Fibroblast of pulmonary artery (primary cell): ENCODE measurements at regions not wholly inside any gene's neighbourhood (a gene's known extent, or its start where the extent isn't known, plus 50 kb on each side); places are given as distances from the start of the nearest gene placed in this dataset.
"Not testable (repeated sequence)": the region's sequence is repeated elsewhere in the genome, so short reads cannot be mapped to it uniquely, and the experiment has no call there.

Experiments
- DNase-seq: peaks from one replicate; pipeline ENCODE4 v3.0.0-alpha.2; 2010; ENCODE audit warnings: low read depth
- H3K4me3 ChIP-seq: replicated peaks from 2 replicates; pipeline ENCODE4 v1.5.1; 2011; ENCODE audit warnings: low read depth, mild to moderate bottlenecking, control low read depth, low read length, moderate library complexity
- CTCF ChIP-seq: IDR thresholded peaks from 2 replicates; pipeline ENCODE4 v1.5.1; 2011; ENCODE audit warnings: mild to moderate bottlenecking, control low read depth, low read length, inconsistent platforms; ENCODE audit errors: missing control alignments

GRCh38 chr3:135426508-135426907, 539.0 kb upstream of the PPP2R3A start:
- TF ChIP-seq CTCF = no peak

GRCh38 chr3:135432402-135432801, 533.1 kb upstream of the PPP2R3A start:
- no peak overlapping the region for H3K4me3 ChIP-seq
- TF ChIP-seq CTCF = no peak
- DNase-seq = no peak

More at GRCh38 chr3:135426508-135426907, 539.0 kb upstream of the PPP2R3A start:
- no peak for DNase-seq
- no peak overlapping the region for H3K4me3 ChIP-seq

- not testable (repeated sequence) for H3K4me3 ChIP-seq, DNase-seq
These were observed 526.5 kb upstream of the PPP2R3A start for GRCh38 chr3:135438889-135439597.

- not testable (repeated sequence) for DNase-seq, H3K4me3 ChIP-seq
These were observed 525.9 kb upstream of the PPP2R3A start for GRCh38 chr3:135439632-135440031.

GRCh38 chr3:135440233-135440632, 525.3 kb upstream of the PPP2R3A start:
- no peak overlapping the region for H3K4me3 ChIP-seq
- no peak for DNase-seq
- TF ChIP-seq CTCF = no peak

- DNase-seq = no peak
- H3K4me3 ChIP-seq = no peak overlapping the region
- TF ChIP-seq CTCF = no peak
These were observed 524.8 kb upstream of the PPP2R3A start for GRCh38 chr3:135440746-135441145.

- no peak for DNase-seq
- H3K4me3 ChIP-seq = no peak overlapping the region
- no peak for TF ChIP-seq CTCF
These were observed 521.5 kb upstream of the PPP2R3A start for GRCh38 chr3:135444058-135444457.

GRCh38 chr3:135447483-135447882, 518.0 kb upstream of the PPP2R3A start:
- no peak for TF ChIP-seq CTCF
- DNase-seq = no peak
- no peak overlapping the region for H3K4me3 ChIP-seq
